ENCODE measurements at regions not wholly inside any gene's neighbourhood (a gene's known extent, or its start where the extent isn't known, plus 50 kb on each side); places are given as distances from the start of the nearest gene placed in this dataset.

GRCh38 chr15:66955001-66955516, 110.3 kb upstream of the SMAD3 start:
- DNase-seq: no peak
- H3K27ac ChIP-seq (ENCODE audit: low read depth, low read length): no peak overlapping the region
- H3K27me3 ChIP-seq (ENCODE audit: control insufficient read depth, insufficient read depth, low read length, poor library complexity, severe bottlenecking): peaks cover 30% of the 10 kb centered on the region

GRCh38 chr15:66955871-66956585, 109.4 kb upstream of the SMAD3 start:
- TF ChIP-seq, protein P1, sequence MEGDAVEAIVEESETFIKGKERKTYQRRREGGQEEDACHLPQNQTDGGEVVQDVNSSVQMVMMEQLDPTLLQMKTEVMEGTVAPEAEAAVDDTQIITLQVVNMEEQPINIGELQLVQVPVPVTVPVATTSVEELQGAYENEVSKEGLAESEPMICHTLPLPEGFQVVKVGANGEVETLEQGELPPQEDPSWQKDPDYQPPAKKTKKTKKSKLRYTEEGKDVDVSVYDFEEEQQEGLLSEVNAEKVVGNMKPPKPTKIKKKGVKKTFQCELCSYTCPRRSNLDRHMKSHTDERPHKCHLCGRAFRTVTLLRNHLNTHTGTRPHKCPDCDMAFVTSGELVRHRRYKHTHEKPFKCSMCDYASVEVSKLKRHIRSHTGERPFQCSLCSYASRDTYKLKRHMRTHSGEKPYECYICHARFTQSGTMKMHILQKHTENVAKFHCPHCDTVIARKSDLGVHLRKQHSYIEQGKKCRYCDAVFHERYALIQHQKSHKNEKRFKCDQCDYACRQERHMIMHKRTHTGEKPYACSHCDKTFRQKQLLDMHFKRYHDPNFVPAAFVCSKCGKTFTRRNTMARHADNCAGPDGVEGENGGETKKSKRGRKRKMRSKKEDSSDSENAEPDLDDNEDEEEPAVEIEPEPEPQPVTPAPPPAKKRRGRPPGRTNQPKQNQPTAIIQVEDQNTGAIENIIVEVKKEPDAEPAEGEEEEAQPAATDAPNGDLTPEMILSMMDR (conservative IDR thresholded peaks at IDR 0.05): no peak
- H3K9ac ChIP-seq (ENCODE audit: extremely low read depth, low read length, poor library complexity, severe bottlenecking): no peak overlapping the region
- Mint-ChIP-seq H3K27ac (no peak overlapping the region), H3K4me3 (no peak overlapping the region), H3K36me3 (ENCODE audit: low read depth) (no peaks in the 10 kb centered on the region), H3K27me3 (ENCODE audit: insufficient read depth) (peaks cover 39% of the 10 kb centered on the region), H3K9me3 (no peaks in the 10 kb centered on the region), H3K4me1 (peaks cover 4% of the 10 kb centered on the region)
- no peak overlapping the region for H3K27ac ChIP-seq (ENCODE audit: low read depth, low read length)
- no peak overlapping the region for H3K4me3 ChIP-seq (ENCODE audit: low read length)
- DNase-seq: no peak
- 90 to 94% methylated on average over 2 of the region's 2 CpGs for WGBS, 2 experiments (ENCODE audit: insufficient coverage in 1 of 2, insufficient read length in 1 of 2)
- H3K9me3 ChIP-seq (ENCODE audit: control insufficient read depth, low read length): no peaks in the 10 kb centered on the region
- peaks cover 20% of the 10 kb centered on the region for H3K27me3 ChIP-seq (ENCODE audit: control insufficient read depth, insufficient read depth, low read length, poor library complexity, severe bottlenecking)
- H3K36me3 ChIP-seq (ENCODE audit: control insufficient read depth, insufficient read depth, low read length): no peaks in the 10 kb centered on the region
- no peaks in the 10 kb centered on the region for H3K4me1 ChIP-seq (ENCODE audit: control insufficient read depth, insufficient read depth, low read length)

More at GRCh38 chr15:66955001-66955516, 110.3 kb upstream of the SMAD3 start:
- no peak overlapping the region for H3K4me3 ChIP-seq (ENCODE audit: low read length)
- 50 to 55% methylated on average over 3 to 4 of the region's 4 CpGs for WGBS, 2 experiments (ENCODE audit: insufficient coverage in 1 of 2, insufficient read length in 1 of 2)
- H3K4me1 Mint-ChIP-seq: peaks cover 4% of the 10 kb centered on the region
- no peaks in the 10 kb centered on the region for H3K9me3 Mint-ChIP-seq
- H3K27me3 Mint-ChIP-seq (ENCODE audit: insufficient read depth): peaks cover 49% of the 10 kb centered on the region
- no peaks in the 10 kb centered on the region for H3K36me3 Mint-ChIP-seq (ENCODE audit: low read depth)
- TF ChIP-seq, protein P1 (conservative IDR thresholded peaks at IDR 0.05): no peak
- no peaks in the 10 kb centered on the region for H3K9me3 ChIP-seq (ENCODE audit: control insufficient read depth, low read length)
- H3K4me3 Mint-ChIP-seq: no peak overlapping the region
- no peaks in the 10 kb centered on the region for H3K36me3 ChIP-seq (ENCODE audit: control insufficient read depth, insufficient read depth, low read length)
- H3K4me1 ChIP-seq (ENCODE audit: control insufficient read depth, insufficient read depth, low read length): no peaks in the 10 kb centered on the region
- no peak overlapping the region for H3K27ac Mint-ChIP-seq
- no peak overlapping the region for H3K9ac ChIP-seq (ENCODE audit: extremely low read depth, low read length, poor library complexity, severe bottlenecking)

DNA sequence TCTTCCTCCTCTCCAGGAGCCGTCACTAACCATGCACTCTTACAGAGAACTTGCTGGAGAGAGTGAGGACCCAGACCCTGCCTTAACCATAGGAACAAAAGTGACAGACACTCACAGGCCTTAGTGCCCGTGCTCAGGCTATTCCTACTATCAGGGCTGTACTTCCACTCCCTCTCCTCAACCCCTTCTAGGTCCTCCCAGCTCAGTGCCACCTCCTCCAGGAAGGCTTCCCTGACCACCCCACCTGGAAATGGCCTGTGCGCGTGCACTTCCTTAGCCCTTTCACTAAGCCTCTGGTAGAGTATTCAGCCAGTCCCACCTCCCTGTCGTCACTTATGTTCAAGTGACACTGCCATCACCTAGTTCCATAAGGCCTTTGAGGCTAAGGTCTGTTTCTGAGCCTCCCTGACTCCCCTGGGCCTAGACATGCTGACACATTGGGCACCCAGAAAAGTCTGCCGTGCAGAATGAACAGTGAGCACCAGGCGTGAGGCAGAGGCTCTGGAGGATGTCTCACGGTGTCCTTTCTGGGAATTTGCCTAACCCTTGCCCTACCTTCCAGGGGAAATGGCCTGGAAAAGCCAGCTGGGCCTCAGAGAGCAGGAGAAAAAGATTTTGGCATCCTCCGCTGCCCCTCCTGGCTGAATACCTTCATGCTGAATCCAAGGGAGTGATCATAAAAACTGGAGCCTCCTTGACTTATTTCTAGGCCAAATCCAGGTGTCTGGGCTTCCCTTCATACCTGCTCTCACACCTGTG, 108.6 kb upstream of the SMAD3 start:
- H3K4me1 ChIP-seq (ENCODE audit: control insufficient read depth, insufficient read depth, low read length): no peaks in the 10 kb centered on the region
- DNase-seq: no peak
- no peak overlapping the region for H3K9ac ChIP-seq (ENCODE audit: extremely low read depth, low read length, poor library complexity, severe bottlenecking)
- H3K36me3 ChIP-seq (ENCODE audit: control insufficient read depth, insufficient read depth, low read length): no peaks in the 10 kb centered on the region
- H3K27me3 Mint-ChIP-seq (ENCODE audit: insufficient read depth): peaks cover 34% of the 10 kb centered on the region
- TF ChIP-seq, protein P1 (conservative IDR thresholded peaks at IDR 0.05): peak; percentile 13
- no peaks in the 10 kb centered on the region for H3K9me3 ChIP-seq (ENCODE audit: control insufficient read depth, low read length)
- WGBS, 2 experiments (ENCODE audit: insufficient coverage in 1 of 2, insufficient read length in 1 of 2): 85 to 93% methylated on average over 8 to 9 of the region's 9 CpGs
- H3K4me3 ChIP-seq (ENCODE audit: low read length): no peak overlapping the region
- no peak overlapping the region for H3K27ac Mint-ChIP-seq
- H3K4me1 Mint-ChIP-seq: peaks cover 8% of the 10 kb centered on the region
- no peak overlapping the region for H3K4me3 Mint-ChIP-seq
- H3K36me3 Mint-ChIP-seq (ENCODE audit: low read depth): no peaks in the 10 kb centered on the region
- H3K27me3 ChIP-seq (ENCODE audit: control insufficient read depth, insufficient read depth, low read length, poor library complexity, severe bottlenecking): peaks cover 12% of the 10 kb centered on the region
- no peak overlapping the region for H3K27ac ChIP-seq (ENCODE audit: low read depth, low read length)
- no peaks in the 10 kb centered on the region for H3K9me3 Mint-ChIP-seq
